H9 (cell line): ENCODE measurements at regions not wholly inside any gene's neighbourhood (a gene's known extent, or its start where the extent isn't known, plus 50 kb on each side); places are given as distances from the start of the nearest gene placed in this dataset.

Source experiments
- DNase-seq: peaks from one replicate; pipeline ENCODE4 v3.0.0-alpha.2; 2017
- H2AFZ ChIP-seq: one replicate; pipeline ENCODE4 v1.6.1; 2013; ENCODE audit warnings: mild to moderate bottlenecking, low read length, control low read depth, moderate library complexity
- H2AK5ac ChIP-seq: 2 replicates; pipeline ENCODE4 v1.6.1; 2013; ENCODE audit warnings: low read length, control low read depth, mixed read lengths; ENCODE audit not compliant: insufficient read length
- H2BK120ac ChIP-seq: one replicate; pipeline ENCODE4 v1.6.1; 2013; ENCODE audit warnings: low read depth, mild to moderate bottlenecking, low read length, control low read depth, inconsistent platforms; ENCODE audit not compliant: poor library complexity, severe bottlenecking
- H2BK12ac ChIP-seq: 2 replicates; pipeline ENCODE4 v1.6.1; 2013; ENCODE audit warnings: low read length, control low read depth, mixed read lengths, low read depth; ENCODE audit not compliant: insufficient read length
- H2BK15ac ChIP-seq: 2 replicates; pipeline ENCODE4 v1.6.1; 2013; ENCODE audit warnings: low read depth, low read length, control low read depth
- H2BK20ac ChIP-seq: one replicate; pipeline ENCODE4 v1.6.1; 2013; ENCODE audit warnings: low read depth, mild to moderate bottlenecking, low read length, control low read depth, inconsistent platforms; ENCODE audit not compliant: poor library complexity, severe bottlenecking
- H2BK5ac ChIP-seq: 2 replicates; pipeline ENCODE4 v1.6.1; 2013; ENCODE audit warnings: low read length, control low read depth, mixed read lengths; ENCODE audit not compliant: insufficient read length
- H3K14ac ChIP-seq: 2 replicates; pipeline ENCODE4 v1.6.1; 2013; ENCODE audit warnings: low read length, control low read depth; ENCODE audit not compliant: insufficient read depth
- H3K18ac ChIP-seq: 2 replicates; pipeline ENCODE4 v1.6.1; 2013; ENCODE audit warnings: low read depth, mild to moderate bottlenecking, mixed read lengths, low read length, control low read depth; ENCODE audit not compliant: insufficient read length
- H3K23ac ChIP-seq: 2 replicates; pipeline ENCODE4 v1.6.1; 2013; ENCODE audit warnings: low read length, control low read depth, mixed read lengths, low read depth; ENCODE audit not compliant: insufficient read length
- H3K23me2 ChIP-seq: 2 replicates; pipeline ENCODE4 v1.6.1; 2013; ENCODE audit warnings: low read depth, mild to moderate bottlenecking, mixed read lengths, low read length, control low read depth; ENCODE audit not compliant: insufficient read length, poor library complexity, severe bottlenecking
- H3K27ac ChIP-seq: 2 replicates; pipeline ENCODE4 v1.5.1; 2013; ENCODE audit warnings: low read length, control low read depth, mixed read lengths, low read depth; ENCODE audit not compliant: insufficient read length
- H3K27me3 ChIP-seq: 2 replicates; pipeline ENCODE4 v1.6.1; 2013; ENCODE audit warnings: low read length, control low read depth, inconsistent platforms; ENCODE audit not compliant: insufficient read depth
- H3K4ac ChIP-seq: 2 replicates; pipeline ENCODE4 v1.6.1; 2013; ENCODE audit warnings: low read depth, mild to moderate bottlenecking, control low read depth, inconsistent platforms, low read length, moderate library complexity
- H3K4me1 ChIP-seq: 2 replicates; pipeline ENCODE4 v1.6.1; 2013; ENCODE audit warnings: low read length, control low read depth, inconsistent platforms; ENCODE audit not compliant: insufficient read depth
- H3K4me2 ChIP-seq: 2 replicates; pipeline ENCODE4 v1.6.1; 2013; ENCODE audit warnings: low read length, control low read depth, mixed read lengths; ENCODE audit not compliant: insufficient read length, insufficient read depth
- H3K56ac ChIP-seq: 2 replicates; pipeline ENCODE4 v1.6.1; 2013; ENCODE audit warnings: low read depth, mild to moderate bottlenecking, mixed read lengths, low read length, control low read depth; ENCODE audit not compliant: insufficient read length
- H3K79me1 ChIP-seq: 2 replicates; pipeline ENCODE4 v1.6.1; 2013; ENCODE audit warnings: low read depth, mild to moderate bottlenecking, moderate library complexity, low read length, control low read depth, inconsistent platforms; ENCODE audit not compliant: insufficient read depth, poor library complexity, severe bottlenecking
- H3K79me2 ChIP-seq: 2 replicates; pipeline ENCODE4 v1.6.1; 2013; ENCODE audit warnings: low read length, control low read depth, inconsistent platforms; ENCODE audit not compliant: insufficient read depth
- H3K9ac ChIP-seq: 2 replicates; pipeline ENCODE4 v1.6.1; 2013; ENCODE audit warnings: low read length, control low read depth, mixed read lengths; ENCODE audit not compliant: insufficient read length; ENCODE audit errors: extremely low read depth
- H3K9me3 ChIP-seq: one replicate; pipeline ENCODE4 v1.6.1; 2013; ENCODE audit warnings: low read depth, low read length, inconsistent platforms; ENCODE audit not compliant: control insufficient read depth
- H3T11ph ChIP-seq: one replicate; pipeline ENCODE4 v1.6.1; 2013; ENCODE audit warnings: mild to moderate bottlenecking, low read length, control low read depth, inconsistent platforms
- H4K20me1 ChIP-seq: one replicate; pipeline ENCODE4 v1.6.1; 2013; ENCODE audit not compliant: control insufficient read depth, insufficient read length, insufficient read depth
- H4K5ac ChIP-seq: 2 replicates; pipeline ENCODE4 v1.6.1; 2013; ENCODE audit warnings: low read depth, mild to moderate bottlenecking, mixed read lengths, low read length, control low read depth; ENCODE audit not compliant: insufficient read length
- H4K8ac ChIP-seq: replicated peaks from 2 replicates; pipeline ENCODE4 v1.6.1; 2013; ENCODE audit warnings: low read length, control low read depth, mixed read lengths, low read depth; ENCODE audit not compliant: insufficient read length
- H4K91ac ChIP-seq: 2 replicates; pipeline ENCODE4 v1.6.1; 2013; ENCODE audit warnings: low read depth, mild to moderate bottlenecking, moderate library complexity, mixed read lengths, low read length, control low read depth; ENCODE audit not compliant: insufficient read length
- H3K27ac Mint-ChIP-seq, 3 experiments: 2 replicates in 2 of 3; 3 replicates in 1 of 3; pipeline ENCODE4 v1.8.0; 2020 to 2021; ENCODE audit warnings: mixed read lengths in 3 of 3, mild to moderate bottlenecking in 1 of 3, moderate library complexity in 1 of 3
- H3K27me3 Mint-ChIP-seq: 2 replicates; pipeline ENCODE4 v1.8.0; 2021; ENCODE audit warnings: low read depth, mild to moderate bottlenecking, moderate library complexity, mixed read lengths
- H3K36me3 Mint-ChIP-seq, 3 experiments: 2 replicates in 2 of 3; 3 replicates in 1 of 3; pipeline ENCODE4 v1.8.0; 2020 to 2021; ENCODE audit warnings: low read depth in 3 of 3, mixed read lengths in 3 of 3; ENCODE audit not compliant: insufficient read depth in 1 of 3
- H3K4me1 Mint-ChIP-seq, 2 experiments: 2 replicates each; pipeline ENCODE4 v1.8.0; 2020; ENCODE audit warnings: mixed read lengths in 2 of 2
- H3K4me3 Mint-ChIP-seq, 2 experiments: 2 replicates in 1 of 2; 3 replicates in 1 of 2; pipeline ENCODE4 v1.8.0; 2020 to 2021; ENCODE audit warnings: mild to moderate bottlenecking in 2 of 2, mixed read lengths in 2 of 2, moderate library complexity in 1 of 2
- H3K9me3 Mint-ChIP-seq, 2 experiments: 2 replicates in 1 of 2; 3 replicates in 1 of 2; pipeline ENCODE4 v1.8.0; 2020; ENCODE audit warnings: mild to moderate bottlenecking in 2 of 2, mixed read lengths in 2 of 2, moderate library complexity in 1 of 2
- WGBS: extraction: QIAGEN DNeasy Blood & Tissue Kit; methylation state at CpG from one replicate; pipeline ENCODE4 v1.1.7; 2013; ENCODE audit warnings: missing lambda C conversion rate, low lambda C conversion rate, mixed read lengths; ENCODE audit not compliant: insufficient read length; ENCODE audit errors: extremely low coverage; 5-methylcytosine and 5-hydroxymethylcytosine counted together
- TF ChIP-seq, protein P1 (sequence below): fragments of 200-600 bp; sonication (generic); conservative IDR thresholded peaks from 3 replicates; pipeline ENCODE4 v1.8.0; 2021; ENCODE audit warnings: antibody characterized with exemption, mild to moderate bottlenecking

DNA sequence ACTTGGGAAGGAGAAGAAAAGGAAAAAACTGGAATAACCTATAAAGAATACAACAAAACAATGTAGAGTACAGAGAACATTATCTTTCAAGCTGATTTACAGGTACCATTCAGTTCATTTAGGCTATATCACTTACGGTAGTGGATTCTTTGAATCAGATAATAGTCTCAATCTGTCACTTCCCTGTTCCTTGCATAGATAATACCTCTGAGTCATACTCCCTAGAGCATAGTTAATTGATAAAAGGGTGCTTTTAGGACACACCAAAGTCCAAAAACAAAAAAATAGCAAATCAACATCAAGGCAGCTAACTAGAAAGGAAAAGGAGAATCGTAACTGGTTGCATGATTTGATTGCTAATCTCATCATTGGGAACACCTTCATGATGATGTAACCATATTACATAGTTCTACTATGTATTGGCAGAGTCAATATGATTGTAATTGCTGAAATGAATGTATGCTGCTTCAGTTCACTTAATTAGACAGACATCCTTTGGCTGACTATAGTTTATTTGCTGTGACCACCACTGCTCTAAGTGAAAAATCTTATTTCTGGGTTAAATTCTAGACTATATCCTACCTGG is 844.4 kb downstream of the GATA3 start:
- Mint-ChIP-seq H3K4me1 (peaks cover 4 to 8% of the 10 kb centered on the region in 2 experiments; a peak in 3 of 4 replicates), H3K9me3 (no peaks in the 10 kb centered on the region), H3K36me3 (no peaks in the 10 kb centered on the region), H3K27me3 (peaks cover 5% of the 10 kb centered on the region), H3K4me3 (no peak overlapping the region), H3K27ac (no peak overlapping the region)
- no peaks in the 10 kb centered on the region for H3K4me1 ChIP-seq
- no peaks in the 10 kb centered on the region for H3K27me3 ChIP-seq
- no peak overlapping the region for H2AK5ac ChIP-seq
- no peak overlapping the region for H2BK12ac ChIP-seq
- H3K23ac ChIP-seq = no peak overlapping the region
- no peak overlapping the region for H3K18ac ChIP-seq
- WGBS = no CpG with 5 or more reads among the region's 2 CpGs
- TF ChIP-seq, protein P1, sequence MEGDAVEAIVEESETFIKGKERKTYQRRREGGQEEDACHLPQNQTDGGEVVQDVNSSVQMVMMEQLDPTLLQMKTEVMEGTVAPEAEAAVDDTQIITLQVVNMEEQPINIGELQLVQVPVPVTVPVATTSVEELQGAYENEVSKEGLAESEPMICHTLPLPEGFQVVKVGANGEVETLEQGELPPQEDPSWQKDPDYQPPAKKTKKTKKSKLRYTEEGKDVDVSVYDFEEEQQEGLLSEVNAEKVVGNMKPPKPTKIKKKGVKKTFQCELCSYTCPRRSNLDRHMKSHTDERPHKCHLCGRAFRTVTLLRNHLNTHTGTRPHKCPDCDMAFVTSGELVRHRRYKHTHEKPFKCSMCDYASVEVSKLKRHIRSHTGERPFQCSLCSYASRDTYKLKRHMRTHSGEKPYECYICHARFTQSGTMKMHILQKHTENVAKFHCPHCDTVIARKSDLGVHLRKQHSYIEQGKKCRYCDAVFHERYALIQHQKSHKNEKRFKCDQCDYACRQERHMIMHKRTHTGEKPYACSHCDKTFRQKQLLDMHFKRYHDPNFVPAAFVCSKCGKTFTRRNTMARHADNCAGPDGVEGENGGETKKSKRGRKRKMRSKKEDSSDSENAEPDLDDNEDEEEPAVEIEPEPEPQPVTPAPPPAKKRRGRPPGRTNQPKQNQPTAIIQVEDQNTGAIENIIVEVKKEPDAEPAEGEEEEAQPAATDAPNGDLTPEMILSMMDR = no peak
- no peak overlapping the region for H4K5ac ChIP-seq
- no peak overlapping the region for H2BK15ac ChIP-seq
- H2BK20ac ChIP-seq = no peak overlapping the region
- no peak overlapping the region for H3K14ac ChIP-seq
- H3K27ac ChIP-seq = no peak overlapping the region
- H3K4ac ChIP-seq = no peak overlapping the region
- no peaks in the 10 kb centered on the region for H3K79me2 ChIP-seq
- H3K56ac ChIP-seq = no peak overlapping the region
- no peak overlapping the region for H2AFZ ChIP-seq
- H3K79me1 ChIP-seq = no peaks in the 10 kb centered on the region
- DNase-seq = no peak
- no peak overlapping the region for H3T11ph ChIP-seq
- no peak overlapping the region for H2BK5ac ChIP-seq
- H2BK120ac ChIP-seq = no peak overlapping the region
- H3K23me2 ChIP-seq = no peaks in the 10 kb centered on the region
- H4K8ac ChIP-seq = no peak overlapping the region
- H4K91ac ChIP-seq = no peak overlapping the region
- no peaks in the 10 kb centered on the region for H3K9me3 ChIP-seq
- no peak overlapping the region for H3K9ac ChIP-seq
- H3K4me2 ChIP-seq = no peak overlapping the region
- no peaks in the 10 kb centered on the region for H4K20me1 ChIP-seq
